ENCODE measurements at regions not wholly inside any gene's neighbourhood (a gene's known extent, or its start where the extent isn't known, plus 50 kb on each side); places are given as distances from the start of the nearest gene placed in this dataset.
A peak's percentile ranks its signal among the peaks of the same experiment; 100 is the strongest.

DNA sequence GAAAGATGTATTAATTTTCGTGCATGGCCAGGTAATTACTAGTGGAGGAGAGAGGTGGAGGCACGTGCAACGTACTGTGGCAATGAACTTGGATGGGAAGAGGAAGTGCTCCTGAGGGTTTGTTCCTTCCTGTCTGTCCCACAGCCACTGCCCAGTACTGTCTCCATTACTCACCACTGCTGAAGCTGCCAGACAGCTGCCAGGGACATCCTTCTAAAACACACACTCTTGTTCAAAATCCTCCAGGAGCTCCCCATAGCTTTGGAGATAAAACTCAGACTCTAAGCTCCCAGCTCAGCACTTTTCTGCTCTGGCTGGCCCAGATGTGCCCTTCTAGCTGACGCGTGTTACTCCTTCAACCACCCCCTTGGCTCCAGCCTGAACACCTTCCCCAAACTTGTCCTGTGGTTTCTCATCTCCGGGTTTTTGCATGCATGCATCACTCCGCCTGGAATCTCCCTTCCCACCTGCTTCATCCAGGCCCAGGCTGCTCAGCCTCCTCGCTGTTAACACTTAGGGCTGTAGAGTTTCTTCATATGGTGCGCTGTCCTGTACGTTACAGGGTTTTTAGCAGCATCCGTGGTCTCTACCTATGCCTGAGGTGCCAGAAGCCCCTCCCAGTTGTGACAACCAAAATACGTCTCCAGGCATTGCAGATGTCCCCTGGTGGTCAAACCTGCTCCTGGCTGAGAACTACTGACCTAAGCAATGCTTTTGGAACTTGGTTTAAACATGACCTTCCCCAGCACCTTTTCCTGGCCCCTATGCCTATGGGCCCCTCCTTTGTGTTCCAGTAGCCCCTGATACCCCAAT lies 69.5 kb downstream of the C11orf91 start:
- Histone ChIP-seq H4K20me1 (ENCODE audit: insufficient read depth) (no peaks in the 10 kb centered on the region), H2AFZ (ENCODE audit: low read depth) (no peak overlapping the region), H3K27ac (no peak overlapping the region), H3K4me2 (no peak overlapping the region), H3K4me3 (IDR thresholded peaks at IDR 0.05; ENCODE audit: insufficient read depth, low read depth, low read length) (no peak overlapping the region), H3K9ac (no peak overlapping the region), H3K27me3 (ENCODE audit: insufficient read depth, low read depth) (no peaks in the 10 kb centered on the region), H3K79me2 (ENCODE audit: insufficient read depth, low read depth) (no peaks in the 10 kb centered on the region), H3K36me3 (ENCODE audit: insufficient read depth) (no peaks in the 10 kb centered on the region), H3K4me1 (ENCODE audit: low read depth, poor library complexity, severe bottlenecking) (peaks cover 4% of the 10 kb centered on the region)
- TF ChIP-seq, protein P1, sequence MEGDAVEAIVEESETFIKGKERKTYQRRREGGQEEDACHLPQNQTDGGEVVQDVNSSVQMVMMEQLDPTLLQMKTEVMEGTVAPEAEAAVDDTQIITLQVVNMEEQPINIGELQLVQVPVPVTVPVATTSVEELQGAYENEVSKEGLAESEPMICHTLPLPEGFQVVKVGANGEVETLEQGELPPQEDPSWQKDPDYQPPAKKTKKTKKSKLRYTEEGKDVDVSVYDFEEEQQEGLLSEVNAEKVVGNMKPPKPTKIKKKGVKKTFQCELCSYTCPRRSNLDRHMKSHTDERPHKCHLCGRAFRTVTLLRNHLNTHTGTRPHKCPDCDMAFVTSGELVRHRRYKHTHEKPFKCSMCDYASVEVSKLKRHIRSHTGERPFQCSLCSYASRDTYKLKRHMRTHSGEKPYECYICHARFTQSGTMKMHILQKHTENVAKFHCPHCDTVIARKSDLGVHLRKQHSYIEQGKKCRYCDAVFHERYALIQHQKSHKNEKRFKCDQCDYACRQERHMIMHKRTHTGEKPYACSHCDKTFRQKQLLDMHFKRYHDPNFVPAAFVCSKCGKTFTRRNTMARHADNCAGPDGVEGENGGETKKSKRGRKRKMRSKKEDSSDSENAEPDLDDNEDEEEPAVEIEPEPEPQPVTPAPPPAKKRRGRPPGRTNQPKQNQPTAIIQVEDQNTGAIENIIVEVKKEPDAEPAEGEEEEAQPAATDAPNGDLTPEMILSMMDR (conservative IDR thresholded peaks at IDR 0.05; ENCODE audit: low read depth, low read length): no peak

DNA sequence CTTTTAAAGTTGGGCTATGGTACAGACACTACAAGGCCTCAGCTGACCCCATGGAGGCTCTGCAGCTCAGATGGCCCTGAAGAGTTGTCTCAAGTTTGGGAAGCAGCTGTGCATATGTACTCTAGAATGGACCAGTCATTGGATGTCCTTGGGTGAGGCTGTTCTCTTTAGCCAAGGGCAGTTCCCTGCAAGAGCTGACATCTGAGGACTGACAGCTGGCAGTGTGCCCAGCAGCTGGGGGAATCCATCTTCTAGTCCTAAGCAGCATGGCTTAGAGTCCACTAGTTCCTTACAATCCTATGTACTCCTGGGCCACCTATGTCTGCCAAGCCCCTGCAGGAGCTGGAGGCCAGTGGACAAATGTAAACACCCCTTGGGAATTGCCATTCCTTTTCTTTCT lies 76.5 kb downstream of the C11orf91 start:
- no peak overlapping the region for H3K4me3 ChIP-seq (IDR thresholded peaks at IDR 0.05; ENCODE audit: insufficient read depth, low read depth, low read length)
- peak overlapping the region; percentile 16; the same call in 1 of the 2 replicates for H2AFZ ChIP-seq (ENCODE audit: low read depth)
- H3K4me2 ChIP-seq: peak overlapping the region; percentile 88; the same call in 1 of the 2 replicates
- H3K36me3 ChIP-seq (ENCODE audit: insufficient read depth): no peaks in the 10 kb centered on the region
- H3K79me2 ChIP-seq (ENCODE audit: insufficient read depth, low read depth): no peaks in the 10 kb centered on the region
- TF ChIP-seq, protein P1 (conservative IDR thresholded peaks at IDR 0.05; ENCODE audit: low read depth, low read length): no peak
- H3K27me3 ChIP-seq (ENCODE audit: insufficient read depth, low read depth): no peaks in the 10 kb centered on the region
- H3K27ac ChIP-seq: peak overlapping the region; percentile 90
- peak overlapping the region; percentile 27; the same call in 1 of the 2 replicates for H3K9ac ChIP-seq
- H4K20me1 ChIP-seq (ENCODE audit: insufficient read depth): no peaks in the 10 kb centered on the region
- peaks cover 55% of the 10 kb centered on the region for H3K4me1 ChIP-seq (ENCODE audit: low read depth, poor library complexity, severe bottlenecking)

GRCh38 chr11:33622806-33623205 lies 77.8 kb downstream of the C11orf91 start:
- H3K79me2 ChIP-seq (ENCODE audit: insufficient read depth, low read depth): no peaks in the 10 kb centered on the region
- TF ChIP-seq, protein P1 (conservative IDR thresholded peaks at IDR 0.05; ENCODE audit: low read depth, low read length): no peak
- no peak overlapping the region for H3K4me3 ChIP-seq (IDR thresholded peaks at IDR 0.05; ENCODE audit: insufficient read depth, low read depth, low read length)
- H3K9ac ChIP-seq: peak overlapping the region; percentile 59; the same call in 1 of the 2 replicates
- no peaks in the 10 kb centered on the region for H3K27me3 ChIP-seq (ENCODE audit: insufficient read depth, low read depth)
- no peaks in the 10 kb centered on the region for H4K20me1 ChIP-seq (ENCODE audit: insufficient read depth)
- peak overlapping the region; percentile 88 for H3K4me2 ChIP-seq
- H3K36me3 ChIP-seq (ENCODE audit: insufficient read depth): no peaks in the 10 kb centered on the region
- H3K4me1 ChIP-seq (ENCODE audit: low read depth, poor library complexity, severe bottlenecking): peaks cover 68% of the 10 kb centered on the region
- peak overlapping the region; percentile 33; the same call in 1 of the 2 replicates for H2AFZ ChIP-seq (ENCODE audit: low read depth)
- peak overlapping the region; percentile 90 for H3K27ac ChIP-seq

DNA sequence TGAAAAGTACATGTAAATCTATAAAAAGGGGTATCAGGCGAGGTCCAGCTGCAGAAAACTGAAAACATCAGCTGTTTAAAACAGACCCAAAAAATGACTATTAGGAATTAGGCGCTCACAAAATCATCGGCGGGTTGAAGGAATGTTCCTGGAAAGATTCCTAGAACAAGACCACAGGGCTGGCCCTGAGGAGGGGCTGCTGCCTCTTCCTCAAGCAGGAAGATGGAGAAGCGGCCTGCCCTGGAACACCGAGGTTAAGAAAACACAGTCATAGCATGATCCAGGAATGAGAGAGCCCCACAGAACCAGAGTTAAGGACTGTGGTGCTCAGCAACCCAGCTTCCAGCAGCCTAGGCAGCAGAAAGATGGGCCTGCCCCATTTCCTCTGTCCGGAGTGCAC lies 78.4 kb downstream of the C11orf91 start:
- peak overlapping the region; percentile 88 for H3K4me2 ChIP-seq
- no peaks in the 10 kb centered on the region for H4K20me1 ChIP-seq (ENCODE audit: insufficient read depth)
- H3K9ac ChIP-seq: peak overlapping the region; percentile 59; the same call in 1 of the 2 replicates
- H3K36me3 ChIP-seq (ENCODE audit: insufficient read depth): no peaks in the 10 kb centered on the region
- no peaks in the 10 kb centered on the region for H3K27me3 ChIP-seq (ENCODE audit: insufficient read depth, low read depth)
- peaks cover 68% of the 10 kb centered on the region for H3K4me1 ChIP-seq (ENCODE audit: low read depth, poor library complexity, severe bottlenecking)
- H2AFZ ChIP-seq (ENCODE audit: low read depth): peak overlapping the region; percentile 33; the same call in 1 of the 2 replicates
- TF ChIP-seq, protein P1 (conservative IDR thresholded peaks at IDR 0.05; ENCODE audit: low read depth, low read length): no peak
- no peak overlapping the region for H3K4me3 ChIP-seq (IDR thresholded peaks at IDR 0.05; ENCODE audit: insufficient read depth, low read depth, low read length)
- H3K79me2 ChIP-seq (ENCODE audit: insufficient read depth, low read depth): no peaks in the 10 kb centered on the region
- H3K27ac ChIP-seq: peak overlapping the region; percentile 90
